A549 (cell line): ENCODE measurements at regions not wholly inside any gene's neighbourhood (a gene's known extent, or its start where the extent isn't known, plus 50 kb on each side); places are given as distances from the start of the nearest gene placed in this dataset.

Source experiments
- CTCF ChIP-seq: fragments of >200 bp; sonication (Bioruptor Twin); formaldehyde crosslinking; IDR thresholded peaks from 3 replicates; pipeline ENCODE4 v1.5.1; 2016
- HMGXB4 ChIP-seq: fragments of 250-450 bp; sonication (Bioruptor Pico); IDR thresholded peaks from 2 replicates; pipeline ENCODE4 v1.5.0; 2021; ENCODE audit warnings: mild to moderate bottlenecking, moderate library complexity, borderline replicate concordance
- POLR2A ChIP-seq: IDR thresholded peaks from 2 replicates; pipeline ENCODE4 v1.6.1; 2012; ENCODE audit warnings: mild to moderate bottlenecking, low read length

GRCh38 chr1:214900590-214900989 lies 181.9 kb upstream of the KCNK2 start:
- TF ChIP-seq POLR2A (no peak), HMGXB4 (CRISPR knock-in tag) (no peak), CTCF (no peak)
